CD4-positive, alpha-beta memory T cell (primary cell): ENCODE measurements at regions not wholly inside any gene's neighbourhood (a gene's known extent, or its start where the extent isn't known, plus 50 kb on each side); places are given as distances from the start of the nearest gene placed in this dataset.

ENCODE experiments used
- CTCF ChIA-PET: fragments of 350-600 bp; sonication (Branson Sonifier 250); formaldehyde crosslinking; loops from one replicate; lab custom pipeline; 2021; ENCODE audit warnings: inconsistent platforms; ENCODE audit not compliant: partially characterized antibody; lab: Charles Lee
- POLR2A ChIA-PET: fragments of 350-600 bp; sonication (Branson Sonifier 250); formaldehyde crosslinking; loops from one replicate; lab custom pipeline; 2021; ENCODE audit not compliant: partially characterized antibody; lab: Charles Lee
- DNase-seq, 5 donors: peaks; one replicate each; pipeline versions ENCODE4 v3.0.0 to v3.0.0-alpha.2; 2020 to 2022; ENCODE audit warnings: mixed read lengths in 1 of 5
- H3K27ac ChIP-seq: one replicate; pipeline ENCODE4 v1.7.0; 2013; ENCODE audit warnings: low read depth, low read length
- H3K27me3 ChIP-seq: 2 replicates; pipeline ENCODE4 v1.7.0; 2013; ENCODE audit warnings: mild to moderate bottlenecking, low read length, moderate library complexity; ENCODE audit not compliant: insufficient read depth
- H3K36me3 ChIP-seq: 2 replicates; pipeline ENCODE4 v1.7.0; 2013; ENCODE audit warnings: mild to moderate bottlenecking, low read length, moderate library complexity; ENCODE audit not compliant: insufficient read depth
- H3K4me1 ChIP-seq: 2 replicates; pipeline ENCODE4 v1.7.0; 2013; ENCODE audit warnings: mild to moderate bottlenecking, low read length, moderate library complexity; ENCODE audit not compliant: insufficient read depth
- H3K4me3 ChIP-seq, 2 donors: one replicate each; pipeline ENCODE4 v1.7.0; 2013; ENCODE audit warnings: low read length in 2 of 2, mild to moderate bottlenecking in 1 of 2
- H3K9me3 ChIP-seq, 2 donors: one replicate each; pipeline ENCODE4 v1.7.0; 2013; ENCODE audit warnings: low read length in 2 of 2, control low read depth in 1 of 2; ENCODE audit not compliant: control insufficient read depth in 1 of 2
- H3K27ac Mint-ChIP-seq, 7 donors: one replicate each; pipeline ENCODE4 v1.8.0; 2020 to 2021; ENCODE audit warnings: mixed read lengths in 7 of 7, mild to moderate bottlenecking in 6 of 7, inconsistent platforms in 3 of 7, moderate library complexity in 3 of 7
- H3K27me3 Mint-ChIP-seq, 2 donors: one replicate each; pipeline ENCODE4 v1.8.0; 2020 to 2021; ENCODE audit warnings: mixed read lengths in 2 of 2
- H3K36me3 Mint-ChIP-seq, 2 donors: one replicate each; pipeline ENCODE4 v1.8.0; 2020 to 2021; ENCODE audit warnings: mixed read lengths in 2 of 2, inconsistent platforms in 1 of 2, mild to moderate bottlenecking in 1 of 2
- H3K4me1 Mint-ChIP-seq, 4 donors: one replicate each; pipeline ENCODE4 v1.8.0; 2020 to 2021; ENCODE audit warnings: mixed read lengths in 4 of 4, mild to moderate bottlenecking in 1 of 4
- H3K4me3 Mint-ChIP-seq, 8 donors: one replicate each; pipeline ENCODE4 v1.8.0; 2020 to 2021; ENCODE audit warnings: mixed read lengths in 8 of 8, mild to moderate bottlenecking in 7 of 8, moderate library complexity in 6 of 8, inconsistent platforms in 3 of 8
- H3K9me3 Mint-ChIP-seq, 8 donors: one replicate each; pipeline ENCODE4 v1.8.0; 2020 to 2021; ENCODE audit warnings: mixed read lengths in 8 of 8, mild to moderate bottlenecking in 5 of 8, inconsistent platforms in 3 of 8, moderate library complexity in 1 of 8
- intact Hi-C: fragments of 100-400 bp; cut with micrococcal nuclease; formaldehyde crosslinking; loops from one replicate; pipeline ENCODE4 v1.15.1; 2023

GRCh38 chr10:3549118-3549517, 235.9 kb downstream of the KLF6 start:
- H3K9me3 Mint-ChIP-seq, result peaks cover 0 to 13% (median 5%) of the 10 kb centered on the region in 8 donors
- H3K4me3 Mint-ChIP-seq, result no peak overlapping the region
- ChIA-PET POLR2A (no interaction called here), CTCF (no interaction called here)
- Histone ChIP-seq H3K36me3 (no peaks in the 10 kb centered on the region), H3K4me1 (peaks cover 2% of the 10 kb centered on the region), H3K27ac (no peak overlapping the region), H3K4me3 (no peak overlapping the region), H3K9me3 (no peaks in the 10 kb centered on the region), H3K27me3 (no peaks in the 10 kb centered on the region)
- H3K27me3 Mint-ChIP-seq, result peaks cover 0 to 2% of the 10 kb centered on the region in 2 donors
- peaks cover 2 to 9% (median 3%) of the 10 kb centered on the region in 4 donors for H3K4me1 Mint-ChIP-seq
- peak overlapping the region in 1 of 7 donors; percentile 9 for H3K27ac Mint-ChIP-seq
- DNase-seq, result no peak
- no peaks in the 10 kb centered on the region for H3K36me3 Mint-ChIP-seq
- intact Hi-C loops, result no loop called here

- POLR2A ChIA-PET, result no interaction called here
- intact Hi-C loops, result no loop called here
- CTCF ChIA-PET, result no interaction called here
- H3K27ac Mint-ChIP-seq, result peak overlapping the region in 1 of 7 donors; percentile 9
- peaks cover 0 to 6% (median 1%) of the 10 kb centered on the region in 4 donors for H3K4me1 Mint-ChIP-seq
- peaks cover 0 to 2% of the 10 kb centered on the region in 2 donors for H3K27me3 Mint-ChIP-seq
- H3K4me3 Mint-ChIP-seq, result no peak overlapping the region
- Histone ChIP-seq H3K27me3 (no peaks in the 10 kb centered on the region), H3K36me3 (no peaks in the 10 kb centered on the region), H3K4me1 (no peaks in the 10 kb centered on the region), H3K4me3 (no peak overlapping the region), H3K27ac (no peak overlapping the region), H3K9me3 (no peaks in the 10 kb centered on the region)
- no peak for DNase-seq
- no peaks in the 10 kb centered on the region for H3K36me3 Mint-ChIP-seq
- peaks cover 0 to 13% (median 5%) of the 10 kb centered on the region in 8 donors for H3K9me3 Mint-ChIP-seq
Measured at GRCh38 chr10:3548702-3549101, 236.3 kb downstream of the KLF6 start.

GRCh38 chr10:3548076-3548475, 236.9 kb downstream of the KLF6 start:
- Mint-ChIP-seq H3K36me3 (no peaks in the 10 kb centered on the region), H3K4me1 (peaks cover 0 to 6% (median 0%) of the 10 kb centered on the region in 4 donors), H3K27me3 (peaks cover 0 to 2% of the 10 kb centered on the region in 2 donors), H3K27ac (no peak overlapping the region), H3K4me3 (no peak overlapping the region), H3K9me3 (peaks cover 0 to 13% (median 5%) of the 10 kb centered on the region in 8 donors)
- Histone ChIP-seq H3K27ac (no peak overlapping the region), H3K9me3 (no peaks in the 10 kb centered on the region), H3K36me3 (no peaks in the 10 kb centered on the region), H3K4me3 (no peak overlapping the region), H3K4me1 (no peaks in the 10 kb centered on the region), H3K27me3 (no peaks in the 10 kb centered on the region)
- intact Hi-C loops, result no loop called here
- DNase-seq, result no peak
- CTCF ChIA-PET, result no interaction called here
- POLR2A ChIA-PET, result no interaction called here

- Mint-ChIP-seq H3K4me1 (no peaks in the 10 kb centered on the region), H3K27ac (no peak overlapping the region), H3K27me3 (no peaks in the 10 kb centered on the region), H3K9me3 (peaks cover 0 to 13% (median 5%) of the 10 kb centered on the region in 8 donors), H3K4me3 (no peak overlapping the region), H3K36me3 (no peaks in the 10 kb centered on the region)
- ChIA-PET CTCF (no interaction called here), POLR2A (no interaction called here)
- Histone ChIP-seq H3K4me1 (no peaks in the 10 kb centered on the region), H3K27me3 (no peaks in the 10 kb centered on the region), H3K36me3 (no peaks in the 10 kb centered on the region), H3K4me3 (no peak overlapping the region), H3K27ac (no peak overlapping the region), H3K9me3 (no peaks in the 10 kb centered on the region)
- no peak for DNase-seq
- intact Hi-C loops, result no loop called here
Measured at GRCh38 chr10:3544561-3544960, 240.4 kb downstream of the KLF6 start.

DNA sequence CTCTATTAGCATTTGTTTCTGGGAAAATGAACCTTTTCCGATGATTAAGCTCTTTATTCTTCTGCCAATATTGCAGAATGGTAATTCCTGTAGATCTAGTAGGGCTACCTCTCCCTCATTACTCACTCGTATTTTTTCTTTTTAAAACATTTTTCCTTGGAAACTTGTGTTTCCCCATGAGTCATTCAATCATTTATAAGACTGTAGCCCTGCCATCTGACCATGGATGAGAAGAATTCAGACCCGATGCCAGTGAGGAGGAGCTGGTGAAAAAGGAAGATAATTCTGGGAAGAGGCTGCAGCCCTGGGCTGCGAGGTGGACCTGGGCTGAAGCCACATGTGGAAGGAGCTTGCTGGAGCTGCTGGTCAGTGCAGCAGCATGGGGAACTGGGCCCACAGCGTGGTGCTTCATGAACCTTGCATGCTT, 242.8 kb downstream of the KLF6 start:
- CTCF ChIA-PET, result no interaction called here
- H3K9me3 Mint-ChIP-seq, result peaks cover 0 to 7% (median 0%) of the 10 kb centered on the region in 8 donors
- Histone ChIP-seq H3K36me3 (no peaks in the 10 kb centered on the region), H3K9me3 (no peaks in the 10 kb centered on the region), H3K27me3 (no peaks in the 10 kb centered on the region), H3K4me3 (no peak overlapping the region), H3K4me1 (no peaks in the 10 kb centered on the region), H3K27ac (no peak overlapping the region)
- DNase-seq, result no peak
- POLR2A ChIA-PET, result no interaction called here
- H3K27ac Mint-ChIP-seq, result peak overlapping the region in 1 of 7 donors; percentile 22
- H3K27me3 Mint-ChIP-seq, result no peaks in the 10 kb centered on the region
- no peaks in the 10 kb centered on the region for H3K4me1 Mint-ChIP-seq
- no peak overlapping the region for H3K4me3 Mint-ChIP-seq
- H3K36me3 Mint-ChIP-seq, result no peaks in the 10 kb centered on the region
- intact Hi-C loops, result no loop called here

- no peaks in the 10 kb centered on the region for H3K9me3 ChIP-seq
- Mint-ChIP-seq H3K36me3 (no peaks in the 10 kb centered on the region), H3K4me1 (no peaks in the 10 kb centered on the region), H3K27me3 (no peaks in the 10 kb centered on the region), H3K9me3 (no peaks in the 10 kb centered on the region), H3K27ac (no peak overlapping the region), H3K4me3 (no peak overlapping the region)
- intact Hi-C loops, result no loop called here
- H3K4me3 ChIP-seq, result no peak overlapping the region
- no peaks in the 10 kb centered on the region for H3K27me3 ChIP-seq
- H3K36me3 ChIP-seq, result no peaks in the 10 kb centered on the region
- no peak overlapping the region for H3K27ac ChIP-seq
- POLR2A ChIA-PET, result no interaction called here
- DNase-seq, result no peak
- CTCF ChIA-PET, result no interaction called here
- no peaks in the 10 kb centered on the region for H3K4me1 ChIP-seq
Measured at GRCh38 chr10:3539696-3540383, 245.2 kb downstream of the KLF6 start.

GRCh38 chr10:3538656-3539531, 246.1 kb downstream of the KLF6 start:
- Mint-ChIP-seq H3K4me3 (no peak overlapping the region), H3K36me3 (no peaks in the 10 kb centered on the region), H3K27me3 (no peaks in the 10 kb centered on the region), H3K4me1 (no peaks in the 10 kb centered on the region), H3K9me3 (no peaks in the 10 kb centered on the region), H3K27ac (peak overlapping the region in 1 of 7 donors; percentile 23)
- CTCF ChIA-PET, result no interaction called here
- intact Hi-C loops, result no loop called here
- no peak overlapping the region for H3K27ac ChIP-seq
- POLR2A ChIA-PET, result no interaction called here
- H3K4me3 ChIP-seq, result no peak overlapping the region
- H3K36me3 ChIP-seq, result no peaks in the 10 kb centered on the region
- H3K4me1 ChIP-seq, result no peaks in the 10 kb centered on the region
- no peak for DNase-seq
- H3K9me3 ChIP-seq, result no peaks in the 10 kb centered on the region
- no peaks in the 10 kb centered on the region for H3K27me3 ChIP-seq
